ENCODE measurements at regions not wholly inside any gene's neighbourhood (a gene's known extent, or its start where the extent isn't known, plus 50 kb on each side); places are given as distances from the start of the nearest gene placed in this dataset.

DNA sequence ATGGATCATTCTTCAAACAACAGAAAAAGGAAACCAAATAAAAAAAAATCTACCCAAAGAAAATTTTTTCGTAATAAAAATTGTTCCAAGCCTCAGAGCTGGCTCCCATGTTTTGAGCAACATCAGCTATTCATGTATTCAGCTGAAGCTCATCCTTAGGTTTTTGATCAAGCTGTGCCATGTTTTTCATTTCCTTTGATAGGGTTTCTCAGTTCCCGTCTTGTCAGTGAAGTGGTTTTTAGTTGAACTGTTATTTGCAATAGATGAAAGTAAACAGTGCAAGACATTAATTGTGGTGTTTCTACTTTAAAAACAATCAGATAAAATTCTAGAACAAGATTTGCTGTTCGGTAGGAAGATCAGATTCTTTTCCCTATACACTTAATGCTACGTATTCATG lies 55.4 kb upstream of the SPTSSB start:
- DNase-seq: no peak
- intact Hi-C loops (cut with DNase I; ENCODE audit: low total_unique reads): loop anchor here (10.0 kb wide), 1 partner anchor 722 kb away; no protein-coding TSS in a partner anchor
- peaks cover 0 to 3% (median 0%) of the 10 kb centered on the region in 6 donors for H3K4me1 ChIP-seq
- H3K27me3 ChIP-seq (replicated peaks in 1 of 7): no peaks in the 10 kb centered on the region
- no peaks in the 10 kb centered on the region for H3K36me3 ChIP-seq
- no peaks in the 10 kb centered on the region for H3K9me3 ChIP-seq
- TF ChIP-seq POLR2AphosphoS5 (IDR thresholded peaks at IDR 0.05): no peak
- no peak overlapping the region for H3K4me3 ChIP-seq
- H3K27ac ChIP-seq: no peak overlapping the region
- 59 to 67% (median 64%) methylated on average over 4 of the region's 4 CpGs for WGBS, 5 donors

DNA sequence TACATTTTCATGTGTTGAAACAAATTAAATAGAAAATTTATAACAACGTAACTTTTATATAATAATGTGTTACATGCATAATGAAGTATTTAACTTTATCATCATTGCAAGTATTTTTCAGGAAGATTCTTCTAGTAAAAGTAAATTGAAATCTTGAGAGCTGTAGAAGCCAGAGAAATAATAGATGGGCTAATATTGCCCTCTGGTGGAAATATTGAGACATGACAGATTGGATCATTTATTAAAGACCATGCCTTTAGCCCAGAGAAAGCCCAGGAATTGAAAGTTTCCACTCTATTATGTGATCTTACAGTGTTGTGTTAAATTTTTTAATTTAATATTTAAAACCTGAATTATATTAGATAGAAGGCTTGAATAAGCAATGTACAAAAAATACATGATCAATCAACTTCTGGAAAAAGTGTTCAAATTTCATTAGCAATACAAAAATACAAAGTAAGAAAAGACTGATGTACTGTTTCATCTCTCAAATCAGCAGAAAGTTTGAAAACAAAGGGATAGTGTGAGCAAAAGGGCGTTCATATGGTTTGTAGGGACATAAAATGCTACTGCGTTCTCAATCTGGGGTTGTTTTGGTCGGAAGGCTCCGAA lies 52.7 kb upstream of the SPTSSB start:
- Histone ChIP-seq H3K9me3 (no peaks in the 10 kb centered on the region), H3K4me1 (peaks cover 0 to 3% (median 0%) of the 10 kb centered on the region in 6 donors), H3K27me3 (replicated peaks in 1 of 7) (no peaks in the 10 kb centered on the region), H3K27ac (no peak overlapping the region), H3K4me3 (no peak overlapping the region), H3K36me3 (no peaks in the 10 kb centered on the region)
- 56 to 62% (median 59%) methylated on average over 5 of the region's 5 CpGs for WGBS, 5 donors
- TF ChIP-seq POLR2A (IDR thresholded peaks at IDR 0.05) (no peak), POLR2AphosphoS5 (IDR thresholded peaks at IDR 0.05) (no peak)
- TF ChIP-seq, protein P1, sequence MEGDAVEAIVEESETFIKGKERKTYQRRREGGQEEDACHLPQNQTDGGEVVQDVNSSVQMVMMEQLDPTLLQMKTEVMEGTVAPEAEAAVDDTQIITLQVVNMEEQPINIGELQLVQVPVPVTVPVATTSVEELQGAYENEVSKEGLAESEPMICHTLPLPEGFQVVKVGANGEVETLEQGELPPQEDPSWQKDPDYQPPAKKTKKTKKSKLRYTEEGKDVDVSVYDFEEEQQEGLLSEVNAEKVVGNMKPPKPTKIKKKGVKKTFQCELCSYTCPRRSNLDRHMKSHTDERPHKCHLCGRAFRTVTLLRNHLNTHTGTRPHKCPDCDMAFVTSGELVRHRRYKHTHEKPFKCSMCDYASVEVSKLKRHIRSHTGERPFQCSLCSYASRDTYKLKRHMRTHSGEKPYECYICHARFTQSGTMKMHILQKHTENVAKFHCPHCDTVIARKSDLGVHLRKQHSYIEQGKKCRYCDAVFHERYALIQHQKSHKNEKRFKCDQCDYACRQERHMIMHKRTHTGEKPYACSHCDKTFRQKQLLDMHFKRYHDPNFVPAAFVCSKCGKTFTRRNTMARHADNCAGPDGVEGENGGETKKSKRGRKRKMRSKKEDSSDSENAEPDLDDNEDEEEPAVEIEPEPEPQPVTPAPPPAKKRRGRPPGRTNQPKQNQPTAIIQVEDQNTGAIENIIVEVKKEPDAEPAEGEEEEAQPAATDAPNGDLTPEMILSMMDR (IDR thresholded peaks at IDR 0.05 in 8 of 11, conservative IDR thresholded peaks at IDR 0.05 in 3 of 11): peak; percentile 40 to 80 (median 73)
- DNase-seq: no peak
- intact Hi-C loops (cut with DNase I; ENCODE audit: low total_unique reads): loop anchor here (5.0 to 10.0 kb wide), 2 partner anchors 152 to 719 kb away; no protein-coding TSS in a partner anchor

DNA sequence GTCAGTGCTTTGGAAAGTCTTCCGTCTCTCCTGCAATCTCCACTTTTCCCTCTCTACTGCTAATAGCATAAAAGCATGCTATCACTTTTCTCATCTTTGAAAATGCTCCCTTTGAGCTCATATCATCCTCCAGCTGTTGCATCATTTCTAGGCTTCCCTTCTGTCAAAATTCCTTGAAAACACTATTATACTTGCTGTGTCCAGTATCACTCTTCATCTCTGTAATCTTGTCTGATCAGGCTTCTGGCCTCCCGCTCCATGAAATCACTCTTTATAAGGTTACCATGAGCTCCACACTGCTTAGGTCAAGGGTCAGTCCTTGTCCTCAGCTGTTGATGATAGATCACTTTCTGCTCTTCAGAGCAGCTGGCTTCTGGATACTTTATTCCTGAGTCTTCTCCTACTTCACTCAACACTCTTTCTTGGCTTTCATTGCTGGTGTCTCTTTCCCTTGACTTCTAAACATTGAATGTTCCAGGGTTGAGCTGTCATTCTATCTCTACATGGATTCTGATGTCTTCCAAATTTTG lies 50.9 kb upstream of the SPTSSB start:
- intact Hi-C loops (cut with DNase I; ENCODE audit: low total_unique reads): loop anchor here (5.0 to 10.0 kb wide), 2 partner anchors 150 to 717 kb away; no protein-coding TSS in a partner anchor

More for the DNA sequence above, 50.9 kb upstream of the SPTSSB start:
- DNase-seq: no peak
- WGBS, 5 donors: 82 to 93% (median 90%) methylated on average over 2 of the region's 2 CpGs
- H3K27me3 ChIP-seq (replicated peaks in 1 of 7): no peaks in the 10 kb centered on the region
- H3K4me1 ChIP-seq: peaks cover 0 to 3% (median 0%) of the 10 kb centered on the region in 6 donors
- H3K27ac ChIP-seq: no peak overlapping the region
- H3K4me3 ChIP-seq: no peak overlapping the region
- peaks cover 0 to 1% (median 0%) of the 10 kb centered on the region in 8 donors for H3K9me3 ChIP-seq
- no peaks in the 10 kb centered on the region for H3K36me3 ChIP-seq
- TF ChIP-seq POLR2A (IDR thresholded peaks at IDR 0.05) (no peak), POLR2AphosphoS5 (IDR thresholded peaks at IDR 0.05) (no peak)
- TF ChIP-seq, protein P1 (IDR thresholded peaks at IDR 0.05 in 8 of 11, conservative IDR thresholded peaks at IDR 0.05 in 3 of 11): no peak

Data from spleen (tissue), 11 donors.